SK-N-MC (cell line): ENCODE measurements at regions not wholly inside any gene's neighbourhood (a gene's known extent, or its start where the extent isn't known, plus 50 kb on each side); places are given as distances from the start of the nearest gene placed in this dataset.

ENCODE experiments used
- EZH2 ChIP-seq: fragments of 200-600 bp; sonication (generic); IDR thresholded peaks from one replicate; pipeline ENCODE4 v1.6.1; 2017; ENCODE audit warnings: antibody characterized with exemption
- FOXP2 ChIP-seq: optimal IDR thresholded peaks from 2 replicates; pipeline ENCODE3; 2011; ENCODE audit warnings: mild to moderate bottlenecking, moderate library complexity; ENCODE audit not compliant: insufficient read depth; ENCODE audit errors: extremely low read length, control extremely low read depth
- POLR2AphosphoS5 ChIP-seq: IDR thresholded peaks from 2 replicates; pipeline ENCODE4 v1.6.1; 2012; ENCODE audit warnings: mild to moderate bottlenecking, low read depth, low read length, borderline replicate concordance

DNA sequence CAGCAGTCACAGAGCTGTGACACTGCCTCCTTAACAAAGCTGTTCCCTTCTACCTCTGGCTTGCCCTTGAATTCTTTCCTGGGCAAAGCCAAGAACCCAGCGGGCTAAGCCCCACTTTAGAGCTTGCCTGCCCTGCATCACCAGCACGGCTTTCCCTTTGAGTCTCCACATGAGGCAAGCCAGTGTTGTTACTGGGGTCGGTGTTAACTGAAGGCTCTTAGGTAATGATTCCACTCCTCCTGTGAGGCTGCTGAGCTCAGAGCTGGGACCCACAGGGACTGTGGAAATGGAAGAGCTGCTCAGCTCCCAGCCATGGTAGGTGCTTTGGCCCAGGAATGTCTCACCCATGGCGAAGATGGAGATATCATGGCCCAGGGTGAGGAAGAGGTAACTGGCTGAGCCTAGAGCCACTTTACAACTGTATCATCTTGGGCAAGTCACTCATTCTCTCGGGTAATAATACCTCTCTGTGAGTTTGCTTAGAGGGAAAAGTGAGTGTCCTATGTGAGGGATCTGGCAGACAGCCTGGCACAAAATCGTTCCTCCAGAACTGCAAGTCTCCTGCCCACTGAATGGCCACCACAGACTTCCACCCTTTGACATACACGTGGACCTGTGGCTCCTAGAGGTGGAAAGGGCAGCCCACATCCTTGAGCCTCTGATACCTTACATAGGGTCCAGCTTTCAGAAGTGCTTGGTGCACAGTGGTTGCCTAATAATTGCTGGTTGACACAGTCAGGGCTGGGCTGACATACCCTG is 654.1 kb downstream of the PTPRU start:
- no peak for TF ChIP-seq POLR2AphosphoS5
- no peak for TF ChIP-seq EZH2
- TF ChIP-seq FOXP2, result no peak
